WTC11 (cell line): ENCODE measurements at regions not wholly inside any gene's neighbourhood (a gene's known extent, or its start where the extent isn't known, plus 50 kb on each side); places are given as distances from the start of the nearest gene placed in this dataset.

Experiments used
- ATAC-seq: fragments of 200-7000 bp; cut with Tn5 transposase; 2 replicates; pipeline ENCODE4 v1.10.0; 2021; ENCODE audit warnings: mild to moderate bottlenecking, moderate library complexity
- CTCF ChIA-PET: fragments of 300-600 bp; sonication (Branson Sonifier 250); formaldehyde crosslinking; loops from one replicate; lab custom pipeline; 2021; ENCODE audit warnings: antibody characterized with exemption; lab: Charles Lee
- POLR2A ChIA-PET: fragments of 350-600 bp; sonication (Branson Sonifier 250); formaldehyde crosslinking; loops from one replicate; lab custom pipeline; 2021; ENCODE audit warnings: antibody characterized with exemption; lab: Charles Lee
- DNase-seq: peaks from one replicate; pipeline ENCODE4 v3.0.0; 2021; ENCODE audit warnings: low spot score
- H3K27ac Mint-ChIP-seq: 2 replicates; pipeline ENCODE4 v1.8.0; 2021; ENCODE audit warnings: mixed read lengths
- H3K27me3 Mint-ChIP-seq: 2 replicates; pipeline ENCODE4 v1.8.0; 2021; ENCODE audit warnings: low read depth, mild to moderate bottlenecking, moderate library complexity, mixed read lengths
- H3K36me3 Mint-ChIP-seq: 2 replicates; pipeline ENCODE4 v1.8.0; 2021; ENCODE audit warnings: mixed read lengths
- H3K4me1 Mint-ChIP-seq: 2 replicates; pipeline ENCODE4 v1.8.0; 2022; ENCODE audit warnings: mixed read lengths
- H3K4me3 Mint-ChIP-seq: 2 replicates; pipeline ENCODE4 v1.8.0; 2021; ENCODE audit warnings: mild to moderate bottlenecking, moderate library complexity, mixed read lengths
- H3K9me3 Mint-ChIP-seq: 2 replicates; pipeline ENCODE4 v1.8.0; 2021; ENCODE audit warnings: mixed read lengths
- FOXJ3 ChIP-seq: sonication (generic); formaldehyde crosslinking; IDR thresholded peaks from 2 replicates; pipeline ENCODE4 v1.9.0; 2021; ENCODE audit warnings: missing genetic modification reagents, mild to moderate bottlenecking, borderline replicate concordance
- GABPB1 ChIP-seq: sonication (generic); formaldehyde crosslinking; IDR thresholded peaks from 2 replicates; pipeline ENCODE4 v1.8.1; 2023; ENCODE audit warnings: mild to moderate bottlenecking, missing genetic modification reagents
- GRHL2 ChIP-seq: fragments of 250-450 bp; sonication (Bioruptor Pico); IDR thresholded peaks from 2 replicates; pipeline ENCODE4 v1.8.0; 2022; ENCODE audit warnings: mild to moderate bottlenecking, moderate library complexity; ENCODE audit not compliant: insufficient replicate concordance, severe bottlenecking
- JUN ChIP-seq: sonication (generic); formaldehyde crosslinking; IDR thresholded peaks from 2 replicates; pipeline ENCODE4 v1.8.0; 2023; ENCODE audit warnings: mild to moderate bottlenecking, missing genetic modification reagents
- NFYB ChIP-seq: sonication (generic); formaldehyde crosslinking; conservative IDR thresholded peaks from 2 replicates; pipeline ENCODE4 v1.8.0; 2022; ENCODE audit warnings: low read depth, missing genetic modification reagents
- NR3C1 ChIP-seq: sonication (generic); formaldehyde crosslinking; conservative IDR thresholded peaks from 2 replicates; pipeline ENCODE4 v1.8.1; 2023; ENCODE audit warnings: low read depth, mild to moderate bottlenecking, missing genetic modification reagents
- OVOL2 ChIP-seq: fragments of 250-450 bp; sonication (Bioruptor Pico); IDR thresholded peaks from 2 replicates; pipeline ENCODE4 v1.9.0; 2021; ENCODE audit warnings: mild to moderate bottlenecking, borderline replicate concordance
- TCF7 ChIP-seq: sonication (generic); formaldehyde crosslinking; IDR thresholded peaks from 2 replicates; pipeline ENCODE4 v1.8.0; 2022; ENCODE audit warnings: mild to moderate bottlenecking, low read depth, missing genetic modification reagents, moderate library complexity
- TEAD4 ChIP-seq: sonication (generic); formaldehyde crosslinking; IDR thresholded peaks from 2 replicates; pipeline ENCODE4 v1.8.0; 2022; ENCODE audit warnings: mild to moderate bottlenecking, missing genetic modification reagents
- TF ChIP-seq, protein P1 (sequence below): fragments of 250-450 bp; sonication (Bioruptor Pico); IDR thresholded peaks from 2 replicates; pipeline ENCODE4 v1.9.0; 2021; ENCODE audit warnings: mild to moderate bottlenecking
- TF ChIP-seq, protein P2 (sequence below): sonication (generic); formaldehyde crosslinking; conservative IDR thresholded peaks from 2 replicates; pipeline ENCODE4 v1.8.1; 2023; ENCODE audit warnings: mild to moderate bottlenecking, low read depth, missing genetic modification reagents, moderate library complexity
- TF ChIP-seq, protein P3 (sequence below): fragments of 250-450 bp; sonication (Bioruptor Pico); IDR thresholded peaks from 2 replicates; pipeline ENCODE4 v1.9.0; 2021; ENCODE audit warnings: moderate library complexity, mild to moderate bottlenecking, inconsistent platforms, borderline replicate concordance
- TF ChIP-seq, protein P4 (sequence below): sonication (generic); formaldehyde crosslinking; IDR thresholded peaks from 2 replicates; pipeline ENCODE4 v1.8.0; 2023; ENCODE audit warnings: missing genetic modification reagents, mild to moderate bottlenecking, borderline replicate concordance
- TF ChIP-seq, protein P5 (sequence below): sonication (generic); formaldehyde crosslinking; IDR thresholded peaks from 2 replicates; pipeline ENCODE4 v1.8.1; 2023; ENCODE audit warnings: mild to moderate bottlenecking, missing genetic modification reagents, moderate library complexity
- TF ChIP-seq, protein P6 (sequence below): sonication (generic); formaldehyde crosslinking; IDR thresholded peaks from 2 replicates; pipeline ENCODE4 v1.8.1; 2022; ENCODE audit warnings: missing genetic modification reagents, borderline replicate concordance
- TF ChIP-seq, protein P7 (sequence below): sonication (generic); formaldehyde crosslinking; IDR thresholded peaks from 2 replicates; pipeline ENCODE4 v1.8.1; 2023; ENCODE audit warnings: mild to moderate bottlenecking, missing genetic modification reagents
- TF ChIP-seq, protein P8 (sequence below): sonication (generic); formaldehyde crosslinking; IDR thresholded peaks from 2 replicates; pipeline ENCODE4 v1.8.0; 2022; ENCODE audit warnings: mild to moderate bottlenecking, missing genetic modification reagents

DNA sequence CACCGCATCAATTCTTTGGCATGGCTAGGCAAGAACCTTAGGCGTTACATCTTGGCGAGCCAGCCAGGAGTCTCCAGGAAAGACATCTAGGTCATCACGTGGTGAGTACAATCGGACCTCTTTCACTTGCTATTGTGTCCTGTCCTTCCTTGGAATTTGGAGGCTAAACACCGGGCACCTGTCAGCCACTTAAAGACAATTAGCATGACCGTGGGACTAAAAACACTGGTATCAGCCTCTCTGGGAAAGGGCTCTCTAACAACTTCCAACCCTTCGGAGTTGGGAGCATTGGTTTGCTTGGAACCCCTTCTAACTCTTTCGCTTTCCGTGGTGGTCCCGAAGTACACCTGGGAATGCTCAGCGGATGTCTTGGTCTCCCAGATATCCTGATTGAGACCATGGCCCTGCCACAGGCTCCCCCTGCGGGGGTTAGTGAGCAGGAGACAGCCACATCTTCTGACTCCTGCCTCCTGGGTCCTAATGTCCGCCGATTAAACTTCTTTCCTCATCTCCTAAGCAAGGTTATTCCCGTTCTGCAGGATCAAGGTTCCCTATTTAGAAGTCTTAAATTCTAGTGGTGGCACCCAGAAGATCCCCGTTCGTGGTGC is 971.7 kb downstream of the FSCB start:
- CTCF ChIA-PET: no interaction called here
- Mint-ChIP-seq H3K4me1 (peaks cover 20% of the 10 kb centered on the region), H3K9me3 (peaks cover 16% of the 10 kb centered on the region), H3K27ac (no peak overlapping the region), H3K27me3 (no peaks in the 10 kb centered on the region), H3K36me3 (peaks cover 14% of the 10 kb centered on the region), H3K4me3 (no peak overlapping the region)
- POLR2A ChIA-PET: no interaction called here
- peak; percentile 53 for ATAC-seq
- no peak for DNase-seq
- TF ChIP-seq GRHL2 (CRISPR knock-in tag): no peak
- TF ChIP-seq, protein P1, sequence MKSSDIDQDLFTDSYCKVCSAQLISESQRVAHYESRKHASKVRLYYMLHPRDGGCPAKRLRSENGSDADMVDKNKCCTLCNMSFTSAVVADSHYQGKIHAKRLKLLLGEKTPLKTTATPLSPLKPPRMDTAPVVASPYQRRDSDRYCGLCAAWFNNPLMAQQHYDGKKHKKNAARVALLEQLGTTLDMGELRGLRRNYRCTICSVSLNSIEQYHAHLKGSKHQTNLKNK (CRISPR knock-in tag): no peak
- TF ChIP-seq GABPB1 (CRISPR knock-in tag): no peak
- TF ChIP-seq, protein P2, sequence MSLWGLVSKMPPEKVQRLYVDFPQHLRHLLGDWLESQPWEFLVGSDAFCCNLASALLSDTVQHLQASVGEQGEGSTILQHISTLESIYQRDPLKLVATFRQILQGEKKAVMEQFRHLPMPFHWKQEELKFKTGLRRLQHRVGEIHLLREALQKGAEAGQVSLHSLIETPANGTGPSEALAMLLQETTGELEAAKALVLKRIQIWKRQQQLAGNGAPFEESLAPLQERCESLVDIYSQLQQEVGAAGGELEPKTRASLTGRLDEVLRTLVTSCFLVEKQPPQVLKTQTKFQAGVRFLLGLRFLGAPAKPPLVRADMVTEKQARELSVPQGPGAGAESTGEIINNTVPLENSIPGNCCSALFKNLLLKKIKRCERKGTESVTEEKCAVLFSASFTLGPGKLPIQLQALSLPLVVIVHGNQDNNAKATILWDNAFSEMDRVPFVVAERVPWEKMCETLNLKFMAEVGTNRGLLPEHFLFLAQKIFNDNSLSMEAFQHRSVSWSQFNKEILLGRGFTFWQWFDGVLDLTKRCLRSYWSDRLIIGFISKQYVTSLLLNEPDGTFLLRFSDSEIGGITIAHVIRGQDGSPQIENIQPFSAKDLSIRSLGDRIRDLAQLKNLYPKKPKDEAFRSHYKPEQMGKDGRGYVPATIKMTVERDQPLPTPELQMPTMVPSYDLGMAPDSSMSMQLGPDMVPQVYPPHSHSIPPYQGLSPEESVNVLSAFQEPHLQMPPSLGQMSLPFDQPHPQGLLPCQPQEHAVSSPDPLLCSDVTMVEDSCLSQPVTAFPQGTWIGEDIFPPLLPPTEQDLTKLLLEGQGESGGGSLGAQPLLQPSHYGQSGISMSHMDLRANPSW (CRISPR knock-in tag): no peak
- TF ChIP-seq, protein P3, sequence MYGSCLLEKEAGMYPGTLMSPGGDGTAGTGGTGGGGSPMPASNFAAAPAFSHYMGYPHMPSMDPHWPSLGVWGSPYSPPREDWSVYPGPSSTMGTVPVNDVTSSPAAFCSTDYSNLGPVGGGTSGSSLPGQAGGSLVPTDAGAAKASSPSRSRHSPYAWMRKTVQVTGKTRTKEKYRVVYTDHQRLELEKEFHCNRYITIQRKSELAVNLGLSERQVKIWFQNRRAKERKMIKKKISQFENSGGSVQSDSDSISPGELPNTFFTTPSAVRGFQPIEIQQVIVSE (CRISPR knock-in tag): no peak
- TF ChIP-seq, protein P4, sequence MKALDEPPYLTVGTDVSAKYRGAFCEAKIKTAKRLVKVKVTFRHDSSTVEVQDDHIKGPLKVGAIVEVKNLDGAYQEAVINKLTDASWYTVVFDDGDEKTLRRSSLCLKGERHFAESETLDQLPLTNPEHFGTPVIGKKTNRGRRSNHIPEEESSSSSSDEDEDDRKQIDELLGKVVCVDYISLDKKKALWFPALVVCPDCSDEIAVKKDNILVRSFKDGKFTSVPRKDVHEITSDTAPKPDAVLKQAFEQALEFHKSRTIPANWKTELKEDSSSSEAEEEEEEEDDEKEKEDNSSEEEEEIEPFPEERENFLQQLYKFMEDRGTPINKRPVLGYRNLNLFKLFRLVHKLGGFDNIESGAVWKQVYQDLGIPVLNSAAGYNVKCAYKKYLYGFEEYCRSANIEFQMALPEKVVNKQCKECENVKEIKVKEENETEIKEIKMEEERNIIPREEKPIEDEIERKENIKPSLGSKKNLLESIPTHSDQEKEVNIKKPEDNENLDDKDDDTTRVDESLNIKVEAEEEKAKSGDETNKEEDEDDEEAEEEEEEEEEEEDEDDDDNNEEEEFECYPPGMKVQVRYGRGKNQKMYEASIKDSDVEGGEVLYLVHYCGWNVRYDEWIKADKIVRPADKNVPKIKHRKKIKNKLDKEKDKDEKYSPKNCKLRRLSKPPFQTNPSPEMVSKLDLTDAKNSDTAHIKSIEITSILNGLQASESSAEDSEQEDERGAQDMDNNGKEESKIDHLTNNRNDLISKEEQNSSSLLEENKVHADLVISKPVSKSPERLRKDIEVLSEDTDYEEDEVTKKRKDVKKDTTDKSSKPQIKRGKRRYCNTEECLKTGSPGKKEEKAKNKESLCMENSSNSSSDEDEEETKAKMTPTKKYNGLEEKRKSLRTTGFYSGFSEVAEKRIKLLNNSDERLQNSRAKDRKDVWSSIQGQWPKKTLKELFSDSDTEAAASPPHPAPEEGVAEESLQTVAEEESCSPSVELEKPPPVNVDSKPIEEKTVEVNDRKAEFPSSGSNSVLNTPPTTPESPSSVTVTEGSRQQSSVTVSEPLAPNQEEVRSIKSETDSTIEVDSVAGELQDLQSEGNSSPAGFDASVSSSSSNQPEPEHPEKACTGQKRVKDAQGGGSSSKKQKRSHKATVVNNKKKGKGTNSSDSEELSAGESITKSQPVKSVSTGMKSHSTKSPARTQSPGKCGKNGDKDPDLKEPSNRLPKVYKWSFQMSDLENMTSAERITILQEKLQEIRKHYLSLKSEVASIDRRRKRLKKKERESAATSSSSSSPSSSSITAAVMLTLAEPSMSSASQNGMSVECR: no peak
- TF ChIP-seq NFYB (CRISPR knock-in tag): no peak
- TF ChIP-seq, protein P5, sequence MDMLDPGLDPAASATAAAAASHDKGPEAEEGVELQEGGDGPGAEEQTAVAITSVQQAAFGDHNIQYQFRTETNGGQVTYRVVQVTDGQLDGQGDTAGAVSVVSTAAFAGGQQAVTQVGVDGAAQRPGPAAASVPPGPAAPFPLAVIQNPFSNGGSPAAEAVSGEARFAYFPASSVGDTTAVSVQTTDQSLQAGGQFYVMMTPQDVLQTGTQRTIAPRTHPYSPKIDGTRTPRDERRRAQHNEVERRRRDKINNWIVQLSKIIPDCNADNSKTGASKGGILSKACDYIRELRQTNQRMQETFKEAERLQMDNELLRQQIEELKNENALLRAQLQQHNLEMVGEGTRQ (CRISPR knock-in tag): no peak
- no peak for TF ChIP-seq JUN (CRISPR knock-in tag)
- TF ChIP-seq TEAD4 (CRISPR knock-in tag): no peak
- TF ChIP-seq, protein P6, sequence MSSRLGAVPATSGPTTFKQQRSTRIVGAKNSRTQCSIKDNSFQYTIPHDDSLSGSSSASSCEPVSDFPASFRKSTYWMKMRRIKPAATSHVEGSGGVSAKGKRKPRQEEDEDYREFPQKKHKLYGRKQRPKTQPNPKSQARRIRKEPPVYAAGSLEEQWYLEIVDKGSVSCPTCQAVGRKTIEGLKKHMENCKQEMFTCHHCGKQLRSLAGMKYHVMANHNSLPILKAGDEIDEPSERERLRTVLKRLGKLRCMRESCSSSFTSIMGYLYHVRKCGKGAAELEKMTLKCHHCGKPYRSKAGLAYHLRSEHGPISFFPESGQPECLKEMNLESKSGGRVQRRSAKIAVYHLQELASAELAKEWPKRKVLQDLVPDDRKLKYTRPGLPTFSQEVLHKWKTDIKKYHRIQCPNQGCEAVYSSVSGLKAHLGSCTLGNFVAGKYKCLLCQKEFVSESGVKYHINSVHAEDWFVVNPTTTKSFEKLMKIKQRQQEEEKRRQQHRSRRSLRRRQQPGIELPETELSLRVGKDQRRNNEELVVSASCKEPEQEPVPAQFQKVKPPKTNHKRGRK (CRISPR knock-in tag): no peak

DNA sequence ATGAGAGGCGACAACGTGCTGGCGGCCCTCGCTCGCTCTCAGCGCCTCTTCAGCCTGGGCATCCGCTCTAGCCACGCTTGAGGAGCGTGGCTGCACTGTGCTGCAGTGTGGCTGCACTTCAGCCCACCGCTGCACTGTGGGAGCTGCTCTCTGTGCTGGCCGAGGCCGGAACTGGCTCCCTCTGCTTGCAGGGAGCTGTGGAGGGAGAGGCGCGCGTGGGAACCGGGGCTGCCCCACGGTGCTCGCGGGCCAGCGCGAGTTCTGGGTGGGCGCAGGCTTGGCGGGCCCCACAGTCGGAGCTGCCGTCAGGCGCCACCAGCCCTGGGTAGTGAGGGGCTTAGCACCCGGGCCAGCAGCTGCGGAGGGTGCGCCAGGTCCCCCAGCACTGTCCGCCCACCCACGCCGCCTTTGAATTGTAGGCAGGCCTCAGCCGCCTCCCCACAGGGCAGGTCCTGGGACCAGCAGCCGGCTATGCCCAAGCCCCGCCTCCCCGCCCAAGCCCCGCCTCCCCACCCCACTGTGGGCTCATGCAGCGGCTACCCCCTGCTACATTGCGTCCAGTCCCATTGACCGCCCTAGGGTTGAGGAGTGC is 974.2 kb downstream of the FSCB start:
- CTCF ChIA-PET: interaction anchor here (1.2 kb wide), 1 partner anchor 8 kb away, joined by 3 read pairs; no protein-coding TSS in a partner anchor
- no peak for DNase-seq
- Mint-ChIP-seq H3K27ac (no peak overlapping the region), H3K4me1 (peaks cover 14% of the 10 kb centered on the region), H3K4me3 (no peak overlapping the region), H3K9me3 (peaks cover 16% of the 10 kb centered on the region), H3K36me3 (peaks cover 14% of the 10 kb centered on the region), H3K27me3 (no peaks in the 10 kb centered on the region)
- TF ChIP-seq, protein P7, sequence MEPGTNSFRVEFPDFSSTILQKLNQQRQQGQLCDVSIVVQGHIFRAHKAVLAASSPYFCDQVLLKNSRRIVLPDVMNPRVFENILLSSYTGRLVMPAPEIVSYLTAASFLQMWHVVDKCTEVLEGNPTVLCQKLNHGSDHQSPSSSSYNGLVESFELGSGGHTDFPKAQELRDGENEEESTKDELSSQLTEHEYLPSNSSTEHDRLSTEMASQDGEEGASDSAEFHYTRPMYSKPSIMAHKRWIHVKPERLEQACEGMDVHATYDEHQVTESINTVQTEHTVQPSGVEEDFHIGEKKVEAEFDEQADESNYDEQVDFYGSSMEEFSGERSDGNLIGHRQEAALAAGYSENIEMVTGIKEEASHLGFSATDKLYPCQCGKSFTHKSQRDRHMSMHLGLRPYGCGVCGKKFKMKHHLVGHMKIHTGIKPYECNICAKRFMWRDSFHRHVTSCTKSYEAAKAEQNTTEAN (CRISPR knock-in tag): no peak
- TF ChIP-seq, protein P1 (CRISPR knock-in tag): no peak
- TF ChIP-seq NR3C1 (CRISPR knock-in tag) (no peak), FOXJ3 (no peak), TCF7 (no peak), OVOL2 (CRISPR knock-in tag) (no peak)
- TF ChIP-seq, protein P8, sequence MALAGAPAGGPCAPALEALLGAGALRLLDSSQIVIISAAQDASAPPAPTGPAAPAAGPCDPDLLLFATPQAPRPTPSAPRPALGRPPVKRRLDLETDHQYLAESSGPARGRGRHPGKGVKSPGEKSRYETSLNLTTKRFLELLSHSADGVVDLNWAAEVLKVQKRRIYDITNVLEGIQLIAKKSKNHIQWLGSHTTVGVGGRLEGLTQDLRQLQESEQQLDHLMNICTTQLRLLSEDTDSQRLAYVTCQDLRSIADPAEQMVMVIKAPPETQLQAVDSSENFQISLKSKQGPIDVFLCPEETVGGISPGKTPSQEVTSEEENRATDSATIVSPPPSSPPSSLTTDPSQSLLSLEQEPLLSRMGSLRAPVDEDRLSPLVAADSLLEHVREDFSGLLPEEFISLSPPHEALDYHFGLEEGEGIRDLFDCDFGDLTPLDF (CRISPR knock-in tag): no peak
- POLR2A ChIA-PET: no interaction called here
- peak; percentile 22; the same call in 1 of the 2 replicates for ATAC-seq
